RWPE1 (cell line): ENCODE measurements at regions not wholly inside any gene's neighbourhood (a gene's known extent, or its start where the extent isn't known, plus 50 kb on each side); places are given as distances from the start of the nearest gene placed in this dataset.

ENCODE experiments used
- CTCF ChIA-PET: fragments of 350-600 bp; sonication (Branson Sonifier 250); formaldehyde crosslinking; extraction: SDS; loops from one replicate; lab custom pipeline; 2021; lab: Yijun Ruan, JAX
- POLR2A ChIA-PET: fragments of 400-600 bp; formaldehyde crosslinking; extraction: SDS; loops from one replicate; lab custom pipeline; 2020; ENCODE audit warnings: antibody characterized with exemption; ENCODE audit not compliant: low non-redundant PET; lab: Yijun Ruan, JAX
- DNase-seq: peaks from one replicate; pipeline ENCODE4 v3.0.0; 2012; ENCODE audit warnings: low spot score
- H3K27ac ChIP-seq: fragments of 450-650 bp; 2 replicates; pipeline ENCODE4 v1.5.1; 2017
- TF ChIP-seq, protein P1 (sequence below): fragments of 450-650 bp; conservative IDR thresholded peaks from 2 replicates; pipeline ENCODE4 v1.5.1; 2017; ENCODE audit warnings: low read depth, mild to moderate bottlenecking

DNA sequence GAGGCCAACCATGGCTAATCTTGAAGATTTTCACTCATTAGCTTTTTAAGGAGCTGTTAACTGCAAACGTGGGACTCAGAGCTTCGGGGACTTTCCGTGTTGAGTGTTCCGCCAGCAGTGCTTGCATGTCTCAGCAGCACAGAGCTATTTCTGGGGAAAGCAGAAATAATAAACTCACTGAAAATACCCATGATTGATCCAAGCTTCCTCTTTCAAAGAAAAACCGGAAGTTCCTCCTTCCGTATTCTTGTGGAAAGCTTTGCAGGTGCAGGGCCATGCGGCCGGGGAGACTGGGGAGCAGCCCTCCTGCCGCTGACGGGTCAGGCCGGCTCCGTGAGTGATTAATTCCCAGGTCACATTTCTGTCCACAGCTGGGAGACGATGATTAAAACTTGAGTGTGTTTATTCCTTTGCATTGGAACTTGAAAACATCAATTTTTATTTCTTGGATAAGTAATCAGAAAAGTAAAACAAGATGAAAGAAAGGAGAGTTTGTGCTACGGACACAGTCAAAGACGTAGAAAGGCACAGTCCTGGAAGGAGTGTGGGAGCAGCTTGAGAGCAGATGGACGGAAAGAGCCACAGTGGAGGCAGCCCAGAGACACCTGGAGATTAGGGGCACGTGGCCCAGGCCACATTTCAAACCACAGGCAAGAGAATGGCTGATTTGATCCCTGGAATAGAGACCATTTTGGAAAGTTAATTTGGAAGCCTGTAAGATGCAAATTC, 54.2 kb upstream of the CTDP1 start:
- POLR2A ChIA-PET = no interaction called here
- DNase-seq = no peak
- no peak overlapping the region for H3K27ac ChIP-seq
- CTCF ChIA-PET = no interaction called here
- TF ChIP-seq, protein P1, sequence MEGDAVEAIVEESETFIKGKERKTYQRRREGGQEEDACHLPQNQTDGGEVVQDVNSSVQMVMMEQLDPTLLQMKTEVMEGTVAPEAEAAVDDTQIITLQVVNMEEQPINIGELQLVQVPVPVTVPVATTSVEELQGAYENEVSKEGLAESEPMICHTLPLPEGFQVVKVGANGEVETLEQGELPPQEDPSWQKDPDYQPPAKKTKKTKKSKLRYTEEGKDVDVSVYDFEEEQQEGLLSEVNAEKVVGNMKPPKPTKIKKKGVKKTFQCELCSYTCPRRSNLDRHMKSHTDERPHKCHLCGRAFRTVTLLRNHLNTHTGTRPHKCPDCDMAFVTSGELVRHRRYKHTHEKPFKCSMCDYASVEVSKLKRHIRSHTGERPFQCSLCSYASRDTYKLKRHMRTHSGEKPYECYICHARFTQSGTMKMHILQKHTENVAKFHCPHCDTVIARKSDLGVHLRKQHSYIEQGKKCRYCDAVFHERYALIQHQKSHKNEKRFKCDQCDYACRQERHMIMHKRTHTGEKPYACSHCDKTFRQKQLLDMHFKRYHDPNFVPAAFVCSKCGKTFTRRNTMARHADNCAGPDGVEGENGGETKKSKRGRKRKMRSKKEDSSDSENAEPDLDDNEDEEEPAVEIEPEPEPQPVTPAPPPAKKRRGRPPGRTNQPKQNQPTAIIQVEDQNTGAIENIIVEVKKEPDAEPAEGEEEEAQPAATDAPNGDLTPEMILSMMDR = no peak

DNA sequence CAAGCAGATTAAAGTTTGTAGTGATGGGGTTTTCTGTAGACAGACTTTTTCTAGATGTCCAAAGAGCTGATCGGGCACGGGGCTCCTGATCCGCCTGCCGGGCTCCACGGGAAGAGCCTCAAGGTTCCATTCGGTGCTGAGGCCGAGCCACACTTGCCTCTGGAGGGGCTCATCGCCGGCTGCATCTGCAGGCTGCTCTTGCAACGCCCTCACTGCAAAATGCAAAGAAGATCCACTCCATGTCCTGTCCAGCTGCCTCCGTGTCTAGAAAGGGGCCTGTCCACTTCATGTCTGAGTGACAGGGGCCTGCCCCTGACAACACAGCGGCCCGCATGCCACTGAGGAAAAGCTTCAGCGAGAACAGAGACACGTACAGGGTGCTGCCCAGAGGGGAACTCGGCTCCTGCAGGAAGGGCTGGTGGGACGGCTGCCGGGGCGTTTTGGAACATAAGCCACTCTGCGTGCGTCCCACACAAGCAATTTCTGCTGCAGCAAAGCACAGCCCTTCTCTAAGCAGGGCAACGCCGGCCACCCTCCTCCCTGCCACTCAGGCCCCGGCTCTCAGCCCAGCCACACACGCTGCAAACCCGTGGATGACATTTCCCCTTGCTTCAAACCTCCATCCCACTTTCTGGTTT, 53.6 kb upstream of the CTDP1 start:
- TF ChIP-seq, protein P1 = no peak
- no peak for DNase-seq
- POLR2A ChIA-PET = no interaction called here
- no peak overlapping the region for H3K27ac ChIP-seq
- CTCF ChIA-PET = no interaction called here

DNA sequence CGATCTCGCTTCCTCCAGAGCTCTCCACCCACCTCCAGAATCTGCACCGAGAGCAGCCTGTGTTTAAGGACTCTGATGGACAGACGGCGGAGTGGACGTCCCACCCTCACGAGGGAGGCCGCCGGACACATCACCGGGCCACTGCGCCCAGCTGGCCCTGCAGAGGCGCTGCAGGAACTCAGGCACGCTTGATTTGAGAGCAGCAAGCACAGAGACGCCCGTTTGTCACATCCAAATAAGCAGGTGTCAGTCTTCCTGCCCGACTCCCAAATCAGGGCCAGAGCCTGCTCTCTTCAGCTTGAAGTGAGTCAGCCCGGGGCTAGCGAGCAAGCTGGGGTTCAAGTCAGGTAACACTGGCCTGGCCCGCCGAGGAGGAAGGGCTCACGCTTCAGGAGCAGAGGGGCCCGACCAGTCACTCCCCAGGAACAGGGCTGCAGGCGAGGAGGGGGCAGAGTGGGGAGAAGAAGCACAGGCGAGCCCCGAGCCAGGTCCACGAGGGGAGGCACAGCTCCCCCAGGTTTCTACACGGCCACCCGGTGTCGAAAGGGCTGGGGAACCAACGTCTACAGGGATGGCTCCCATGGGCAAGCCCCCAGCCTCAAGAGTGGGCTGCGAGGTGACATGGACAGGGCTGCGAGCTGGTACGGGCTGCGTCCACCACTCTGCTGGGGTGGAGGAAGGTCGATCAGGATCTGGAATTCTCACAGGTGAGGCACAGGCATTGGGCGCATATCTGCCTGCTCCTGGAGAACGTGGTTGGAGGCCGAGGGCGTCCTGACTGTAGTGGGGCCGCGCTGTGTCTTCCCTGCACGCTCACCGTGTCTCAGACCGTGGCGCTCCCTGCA, 52.5 kb upstream of the CTDP1 start:
- no peak for DNase-seq
- TF ChIP-seq, protein P1 = no peak
- ChIA-PET CTCF (no interaction called here), POLR2A (no interaction called here)
- H3K27ac ChIP-seq = no peak overlapping the region

DNA sequence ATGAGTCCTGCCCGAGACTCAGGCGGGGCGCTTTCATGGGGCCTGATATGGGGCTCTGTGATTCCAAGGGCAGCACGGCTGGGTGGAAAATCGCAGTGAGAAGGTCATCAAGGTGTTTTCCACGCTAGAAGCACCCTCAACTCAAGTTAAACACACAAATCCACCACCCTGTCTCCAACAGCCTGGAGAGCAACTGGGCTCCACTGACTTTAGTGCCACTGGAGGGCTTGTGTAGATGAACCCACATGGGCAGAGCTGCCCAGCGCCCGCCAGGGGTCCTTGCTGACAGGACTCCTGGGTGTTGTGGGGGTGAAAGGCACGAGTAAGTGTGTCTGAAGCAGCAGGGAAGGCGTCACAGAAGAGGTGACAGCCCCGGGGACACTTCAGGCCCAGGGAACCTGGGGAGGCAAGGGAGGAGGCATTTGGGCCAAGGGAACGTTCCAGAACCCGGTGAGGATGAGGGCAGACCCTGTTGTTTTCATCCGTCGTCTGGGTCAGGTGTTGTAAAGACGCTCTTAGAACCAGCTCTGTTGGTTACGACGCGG, 51.8 kb upstream of the CTDP1 start:
- ChIA-PET POLR2A (no interaction called here), CTCF (no interaction called here)
- DNase-seq = no peak
- H3K27ac ChIP-seq = no peak overlapping the region
- TF ChIP-seq, protein P1 = no peak

DNA sequence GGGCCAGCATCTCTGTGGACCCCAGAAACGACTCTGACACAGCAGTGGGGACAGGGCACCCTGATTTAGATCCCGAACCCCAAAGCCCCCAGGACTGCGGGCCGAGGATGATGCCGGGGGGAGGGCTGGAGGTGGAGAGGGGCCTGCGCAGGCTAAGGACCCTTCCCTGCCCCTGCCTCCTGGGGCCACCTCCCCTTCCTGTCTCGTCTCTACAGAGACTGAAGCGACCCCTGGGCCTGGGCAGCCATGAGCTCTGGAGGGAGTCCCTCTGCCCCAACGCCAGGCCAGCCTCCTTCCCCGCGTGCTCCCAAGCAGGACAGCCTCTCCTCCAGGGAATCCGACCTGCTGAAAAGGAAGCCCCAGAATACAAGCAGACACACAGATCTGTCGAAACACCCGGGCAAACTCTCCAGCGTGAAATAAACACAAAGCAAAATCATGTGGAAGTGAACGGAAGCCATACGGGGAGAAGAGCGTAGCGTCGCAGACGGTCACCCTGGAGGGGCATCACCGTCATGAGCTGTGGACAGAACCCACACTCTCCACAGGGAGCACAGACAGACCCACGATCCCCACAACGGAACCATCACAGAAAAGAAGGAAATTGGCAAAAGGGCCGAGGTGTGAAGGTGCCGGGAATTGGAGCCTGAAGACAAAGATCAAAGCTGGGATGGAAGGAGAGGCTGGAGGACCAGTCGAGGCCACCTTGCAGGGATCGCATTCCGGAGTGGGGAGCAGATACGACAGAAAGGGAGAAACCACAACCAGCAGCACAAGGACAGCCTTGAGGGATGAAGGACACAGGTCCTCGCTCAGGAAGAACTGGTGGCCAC, 51.0 kb upstream of the CTDP1 start:
- no peak for DNase-seq

More for the DNA sequence above, 51.0 kb upstream of the CTDP1 start:
- no peak overlapping the region for H3K27ac ChIP-seq
- ChIA-PET CTCF (no interaction called here), POLR2A (no interaction called here)
- TF ChIP-seq, protein P1 = no peak
